ELF-1 (cell line): ENCODE measurements at regions not wholly inside any gene's neighbourhood (a gene's known extent, or its start where the extent isn't known, plus 50 kb on each side); places are given as distances from the start of the nearest gene placed in this dataset.
"Not testable (repeated sequence)": the region's sequence is repeated elsewhere in the genome, so short reads cannot be mapped to it uniquely, and the experiment has no call there.

ENCODE experiments used
- DNase-seq: peaks from one replicate; pipeline ENCODE4 v3.0.0-alpha.2; 2016; ENCODE audit warnings: low read depth, low spot score

DNA sequence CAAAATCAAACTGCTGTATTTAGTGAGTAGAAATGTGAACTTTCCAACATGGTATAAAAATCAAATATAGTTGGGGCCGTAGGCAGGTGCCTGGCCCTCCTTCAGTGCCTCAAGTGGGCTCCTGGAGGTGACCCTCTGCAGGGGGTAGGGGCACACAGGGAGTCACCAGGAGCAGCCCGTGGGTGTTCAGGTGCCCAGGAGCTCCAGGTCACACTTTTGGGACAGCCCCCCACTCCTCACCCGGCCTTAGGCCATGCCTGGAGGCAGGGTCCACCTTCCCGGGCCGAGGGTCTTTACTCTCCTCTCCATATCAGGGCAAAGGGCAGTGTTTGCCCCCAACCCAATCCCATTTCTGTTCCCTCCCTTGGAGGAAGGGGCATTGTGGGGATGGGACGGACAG, 108.0 kb upstream of the MTAP start:
- DNase-seq, result no peak

DNA sequence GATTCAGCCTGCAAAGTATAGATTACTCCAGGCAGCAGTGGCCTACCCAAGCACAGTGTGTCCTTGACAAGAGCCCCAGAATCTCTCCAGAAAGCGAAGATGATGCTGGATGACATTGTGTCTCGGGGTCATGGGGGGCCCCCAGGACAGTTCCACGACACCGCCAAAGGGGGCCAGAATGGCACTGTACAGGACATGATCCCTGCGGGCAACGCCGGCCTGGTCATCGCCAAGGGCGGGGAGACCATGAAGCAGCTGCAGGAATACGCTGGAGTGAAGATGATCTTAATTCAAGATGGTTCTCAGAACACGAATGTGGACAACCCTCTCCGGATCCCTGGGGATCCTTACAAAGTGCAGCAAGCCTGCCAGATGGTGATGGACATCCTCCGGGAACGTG, 107.0 kb upstream of the MTAP start:
- DNase-seq, result no peak

DNA sequence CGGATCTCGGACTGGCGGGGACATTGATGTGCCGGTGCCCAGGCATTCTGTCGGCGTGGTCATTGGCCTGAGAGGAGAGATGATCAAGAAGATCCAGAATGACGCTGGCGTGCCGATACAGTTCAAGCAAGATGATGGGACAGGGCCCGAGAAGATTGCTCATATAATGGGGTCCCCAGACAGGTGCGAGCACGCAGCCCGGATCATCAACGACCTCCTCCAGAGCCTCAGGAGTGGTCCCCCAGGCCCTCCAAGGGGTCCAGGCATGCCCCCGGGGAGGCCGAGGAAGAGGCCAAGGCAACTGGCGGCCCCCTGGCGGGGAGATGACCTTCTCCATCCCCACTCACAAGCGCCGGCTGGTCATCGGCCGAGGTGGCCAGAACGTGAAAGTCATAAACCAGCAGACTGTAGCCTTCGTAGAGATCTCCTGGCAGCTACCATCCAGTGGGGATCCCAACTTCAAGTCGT, 106.5 kb upstream of the MTAP start:
- no peak for DNase-seq

DNA sequence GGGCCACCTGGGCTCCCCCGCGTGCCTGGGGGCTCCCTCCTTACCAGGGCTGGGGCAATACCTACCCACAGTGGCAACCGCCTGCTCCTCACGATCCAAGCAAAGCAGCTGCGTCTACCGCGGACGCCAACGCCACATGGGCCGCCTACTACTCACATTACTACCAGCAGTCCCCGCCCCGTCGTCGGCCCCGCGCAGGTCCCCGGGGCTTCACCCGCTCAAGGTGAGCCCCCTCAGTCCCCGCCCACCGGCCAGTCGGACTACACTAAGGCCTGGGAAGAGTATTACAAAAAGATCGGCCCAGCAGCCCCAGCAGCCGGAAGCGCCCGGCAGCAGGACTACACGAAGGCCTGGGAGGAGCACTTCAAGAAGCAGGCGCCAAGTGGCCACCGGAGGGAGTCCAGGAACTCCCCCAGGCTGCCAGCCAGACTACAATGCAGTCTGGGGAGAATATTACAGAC, 106.0 kb upstream of the MTAP start:
- peak; percentile 89 for DNase-seq

DNA sequence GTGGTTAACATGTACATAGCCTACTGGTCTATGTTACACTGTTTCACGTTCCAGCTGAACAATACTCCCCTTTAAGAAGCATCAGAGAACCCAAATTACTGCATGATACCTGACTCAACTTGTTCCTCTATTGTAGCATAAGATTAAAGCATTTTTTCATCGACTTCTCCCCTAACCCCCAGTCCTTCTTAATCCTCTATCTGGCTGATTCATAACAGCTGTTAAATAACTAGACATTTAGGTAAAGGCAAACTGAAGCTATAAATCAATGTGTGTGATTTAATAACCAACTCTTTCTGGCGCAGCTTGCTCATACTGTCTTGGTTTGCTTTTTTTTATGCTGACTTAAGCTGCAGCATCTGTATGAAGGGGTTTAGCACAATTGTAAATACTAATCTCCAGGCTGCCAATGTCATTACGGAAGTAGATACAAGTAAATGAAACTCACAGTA, 94.2 kb upstream of the MTAP start:
- DNase-seq, result no peak

DNA sequence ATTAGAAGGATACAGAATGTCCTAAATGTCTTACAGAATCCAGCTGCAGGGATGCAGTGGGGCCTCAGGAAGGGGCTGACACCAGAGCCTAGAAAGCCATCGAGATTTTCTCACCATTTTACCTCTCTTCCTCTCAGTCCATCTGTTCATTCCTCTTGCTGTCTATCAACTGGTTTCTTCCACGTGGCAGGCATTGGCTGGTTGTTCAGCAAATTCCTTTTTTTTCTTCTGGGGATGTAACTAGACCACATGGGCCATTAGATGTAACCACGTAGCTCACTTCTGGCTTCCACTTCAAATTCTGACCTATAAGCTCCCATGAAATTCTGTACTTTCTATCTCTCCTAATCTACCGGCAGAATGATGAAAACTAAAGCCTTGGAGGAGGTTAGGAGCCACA, 93.6 kb upstream of the MTAP start:
- no peak for DNase-seq

DNA sequence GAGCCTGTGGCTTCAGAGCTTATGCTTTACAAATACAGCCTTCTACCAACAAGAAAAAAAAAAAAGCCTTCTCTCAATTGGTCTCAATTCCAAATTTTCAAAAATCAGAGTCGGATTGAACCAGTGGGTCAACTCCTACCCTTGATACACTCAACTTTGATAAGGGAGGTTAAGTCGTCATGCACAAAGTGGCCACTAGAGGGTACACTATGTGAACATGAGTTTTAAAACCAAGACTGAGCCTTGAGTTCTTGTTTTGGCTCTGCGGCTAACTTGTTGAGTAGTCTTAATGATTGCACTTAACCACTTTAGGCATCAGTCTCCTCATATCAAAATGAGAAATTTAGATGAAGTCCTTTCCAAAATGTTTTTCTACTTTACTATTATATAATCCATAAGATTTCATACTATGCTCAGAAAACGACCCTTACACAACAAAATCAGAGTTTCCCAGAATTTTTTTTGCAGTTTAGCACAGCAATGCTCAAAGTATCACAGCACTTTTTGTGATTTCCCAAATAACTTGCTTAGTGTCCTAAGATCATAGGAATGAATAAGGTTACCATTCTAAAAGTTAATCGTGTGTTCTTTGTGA, 92.9 kb upstream of the MTAP start:
- DNase-seq, result peak; percentile 30

DNA sequence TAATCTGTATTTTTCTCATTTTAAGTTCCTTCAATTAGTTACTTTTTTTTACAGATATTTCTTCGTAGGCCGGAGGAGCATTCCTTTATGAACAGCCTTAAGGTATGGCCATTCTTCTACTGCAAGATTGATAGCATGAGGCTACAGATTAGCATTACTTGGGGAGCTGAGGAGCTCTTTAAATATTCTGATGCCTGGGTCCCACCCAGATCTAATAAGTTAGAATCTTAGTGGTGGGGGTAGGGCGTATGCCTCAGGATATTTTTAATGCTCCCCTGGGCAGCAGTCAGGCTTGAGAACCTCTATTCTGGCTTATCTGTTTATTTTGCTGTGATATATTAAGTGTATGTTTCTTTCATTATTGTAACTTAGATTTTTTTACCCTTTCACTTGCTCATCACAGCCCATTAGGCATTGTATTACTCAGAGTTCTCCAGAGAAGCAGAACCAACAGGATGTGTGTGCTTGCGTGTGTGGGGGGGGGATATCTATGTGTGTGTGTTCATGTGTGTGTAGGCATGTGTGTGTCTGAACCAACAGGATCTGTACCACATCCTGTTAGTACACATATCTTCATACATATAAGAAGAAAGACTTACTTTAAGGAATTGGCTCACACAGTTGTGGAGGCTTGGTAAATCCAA, 91.8 kb upstream of the MTAP start:
- DNase-seq, result no peak

DNA sequence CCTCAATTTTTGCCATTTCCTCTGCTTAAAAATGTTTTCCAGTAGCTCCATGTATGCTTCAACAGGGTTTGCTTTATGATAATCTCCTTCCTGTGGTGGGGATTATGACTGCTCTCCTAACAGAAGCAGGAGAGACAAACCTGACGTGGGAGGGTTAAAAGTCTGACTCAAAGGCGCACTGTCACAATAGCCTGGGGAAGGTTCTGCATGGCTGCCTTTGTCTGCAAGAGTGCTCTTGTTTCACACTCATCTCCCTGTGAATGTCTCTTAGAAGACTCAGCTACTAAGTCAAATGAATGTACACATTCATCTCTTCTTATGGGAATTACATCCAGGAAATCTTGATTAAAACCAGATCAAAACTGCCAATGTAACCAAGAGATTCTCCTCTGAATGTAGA, 90.9 kb upstream of the MTAP start:
- DNase-seq, result peak; percentile 59

DNA sequence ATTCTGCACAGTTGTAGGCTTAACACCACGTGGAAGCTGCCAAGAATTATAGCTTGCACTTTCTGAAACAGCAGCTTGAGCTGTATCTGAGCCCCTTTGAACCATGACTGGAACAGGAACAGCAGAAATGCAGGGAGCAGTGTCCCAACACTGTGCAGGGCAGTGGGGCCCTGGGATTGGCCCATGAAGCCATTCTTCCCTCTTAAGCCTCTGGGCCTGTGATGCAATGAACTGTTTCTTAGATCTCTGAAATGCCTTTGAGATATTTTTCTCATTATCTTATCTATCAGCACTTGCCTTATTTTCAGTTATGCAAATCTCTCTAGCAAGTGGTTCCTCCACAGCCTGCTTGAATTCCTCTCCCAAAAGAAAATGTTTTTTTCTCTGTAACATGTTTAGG, 87.0 kb upstream of the MTAP start:
- no peak for DNase-seq

DNA sequence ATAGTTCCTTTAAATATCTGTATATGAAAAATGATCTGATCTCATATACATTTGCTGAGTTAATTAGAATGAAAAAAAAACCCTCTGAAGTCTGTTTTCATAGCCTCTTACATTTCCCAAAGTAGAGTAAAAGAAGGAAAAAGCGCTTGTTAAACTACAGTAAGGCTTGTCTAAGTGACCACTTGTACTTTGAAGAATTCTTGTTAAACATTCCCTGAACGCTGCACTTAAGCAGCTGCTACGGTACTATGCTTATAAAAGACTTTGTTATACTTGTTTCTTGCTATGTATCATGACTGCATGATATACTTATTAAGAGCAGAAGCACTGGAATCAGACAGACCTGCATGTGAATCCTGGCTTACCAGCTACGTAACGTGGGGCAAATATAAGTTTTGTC, 81.7 kb upstream of the MTAP start:
- DNase-seq, result no peak

DNA sequence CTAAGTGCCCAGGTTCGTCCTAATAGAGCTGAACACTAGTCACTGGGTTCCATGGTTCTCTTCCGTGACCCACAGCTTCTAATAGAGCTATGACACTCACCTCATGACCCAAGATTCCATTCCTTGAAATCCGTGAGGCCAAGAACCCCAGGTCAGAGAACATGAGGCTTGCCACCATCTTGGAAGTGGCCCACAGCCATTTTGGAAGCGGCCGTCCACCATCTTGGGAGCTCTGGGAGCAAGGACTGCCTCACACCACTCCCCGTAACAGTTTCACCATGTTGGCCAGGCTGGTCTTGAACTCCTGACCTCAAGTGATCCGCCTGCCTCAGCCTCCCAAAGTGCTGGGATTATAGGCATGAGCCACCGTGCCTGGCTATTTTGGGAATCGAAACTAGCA, 75.0 kb upstream of the MTAP start:
- not testable (repeated sequence) for DNase-seq

DNA sequence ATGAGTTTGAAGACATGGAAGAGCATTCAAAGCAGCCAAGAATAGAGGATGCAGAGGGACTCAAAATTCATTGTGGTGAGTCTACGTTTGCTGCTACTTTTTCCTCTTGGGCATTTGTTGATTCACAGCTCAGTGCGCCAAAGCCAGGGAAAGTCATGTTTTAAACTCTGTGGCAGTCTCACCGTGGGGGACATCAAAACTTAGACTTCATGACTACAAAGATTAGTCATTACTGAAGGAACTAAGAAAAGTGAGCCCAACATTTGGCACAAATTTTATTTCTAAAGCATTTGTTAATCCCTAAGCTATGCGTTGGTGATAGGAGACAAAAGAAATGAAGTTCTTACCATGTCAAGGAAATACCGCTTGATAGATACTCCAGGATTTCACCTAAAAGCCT, 73.7 kb upstream of the MTAP start:
- no peak for DNase-seq

DNA sequence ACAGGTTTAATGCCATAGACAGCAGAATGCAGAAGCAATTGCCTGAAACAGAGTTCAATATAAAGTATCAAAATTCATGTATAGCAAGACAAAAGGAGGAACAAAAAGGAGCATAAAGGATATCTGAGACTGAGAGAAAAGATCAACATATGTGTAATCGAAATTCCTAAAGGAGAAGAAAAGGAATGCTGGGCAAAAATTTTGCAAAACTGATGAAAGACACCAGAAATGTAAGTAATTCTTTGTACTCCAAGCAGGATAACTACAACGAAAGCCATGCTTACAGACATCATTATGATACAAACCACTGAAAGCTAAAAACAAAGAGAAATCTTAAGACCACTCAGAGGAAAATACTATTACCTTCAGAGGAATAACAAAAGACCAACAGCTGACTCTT, 72.8 kb upstream of the MTAP start:
- no peak for DNase-seq

DNA sequence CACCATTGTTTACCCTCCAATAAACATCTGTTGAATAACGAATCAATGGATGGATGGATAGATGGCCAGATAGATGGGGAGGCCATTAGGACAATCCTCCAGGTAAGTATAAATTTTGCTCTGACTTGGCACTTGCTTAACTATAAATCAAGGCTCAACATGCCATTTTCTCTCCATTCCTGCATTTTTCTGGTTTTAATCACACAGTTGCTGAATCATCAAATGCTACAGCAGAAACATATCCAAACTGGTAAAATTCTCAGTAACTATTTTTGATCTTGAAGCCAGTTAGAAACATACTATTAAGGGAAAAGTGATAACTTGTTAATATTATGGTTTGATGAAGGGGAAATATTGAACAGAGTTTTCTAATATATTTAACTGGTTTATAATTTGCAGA, 71.5 kb upstream of the MTAP start:
- DNase-seq, result no peak

DNA sequence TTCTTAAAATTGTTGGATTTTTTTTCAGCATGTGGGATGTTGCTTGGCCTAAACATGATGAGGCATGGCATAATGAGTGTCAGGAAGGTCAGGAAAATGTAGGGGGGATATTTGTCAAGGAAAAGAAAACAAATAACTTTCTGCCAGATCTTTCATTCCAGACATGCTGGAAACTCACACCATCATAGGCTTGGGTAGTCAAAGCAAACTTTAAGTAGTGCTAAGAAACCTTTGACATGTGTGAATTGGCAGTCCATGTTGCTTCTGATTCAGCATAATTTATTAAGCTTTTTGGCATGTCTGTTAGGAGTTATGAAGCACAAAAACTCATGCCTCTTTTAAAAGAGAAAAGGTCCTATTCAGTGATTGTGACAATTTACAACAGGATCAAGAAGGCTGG, 61.3 kb upstream of the MTAP start:
- DNase-seq, result no peak

DNA sequence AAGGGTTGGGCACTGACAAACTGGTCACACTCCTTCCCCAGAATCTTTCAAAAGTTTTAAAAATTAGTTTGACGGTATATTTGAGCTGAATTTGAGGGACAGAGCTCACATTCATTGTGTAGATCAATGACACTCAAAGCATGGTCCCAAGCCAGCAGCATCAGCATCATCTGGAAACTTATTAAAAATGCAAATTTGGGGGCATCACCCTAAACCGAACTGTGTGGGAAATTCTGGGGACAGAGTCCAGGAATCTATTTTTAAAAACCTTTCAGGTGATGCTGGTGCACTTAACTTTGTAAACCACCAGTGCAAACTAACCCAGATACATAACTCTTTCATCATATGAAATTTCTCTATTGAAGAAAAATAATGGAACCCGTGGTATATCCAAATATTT, 58.1 kb upstream of the MTAP start:
- no peak for DNase-seq

DNA sequence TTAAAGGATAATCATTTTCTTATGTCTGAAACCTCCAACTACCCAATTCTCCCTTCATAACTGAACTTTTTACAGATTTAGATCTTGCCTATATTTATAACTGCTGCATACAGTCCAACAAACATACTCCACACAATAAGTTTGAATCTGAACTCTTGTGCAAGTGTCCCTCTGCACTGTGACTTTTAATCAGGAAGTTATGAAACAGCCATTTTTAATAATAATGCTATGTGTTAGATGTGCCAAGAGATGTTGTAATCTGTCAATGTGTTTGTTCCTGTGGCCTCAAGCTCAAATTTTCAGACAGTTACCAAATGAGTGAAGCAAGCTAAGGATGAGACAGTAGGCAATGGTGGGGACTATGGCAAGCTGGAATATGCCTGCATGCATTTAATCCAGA, 57.6 kb upstream of the MTAP start:
- DNase-seq, result no peak

DNA sequence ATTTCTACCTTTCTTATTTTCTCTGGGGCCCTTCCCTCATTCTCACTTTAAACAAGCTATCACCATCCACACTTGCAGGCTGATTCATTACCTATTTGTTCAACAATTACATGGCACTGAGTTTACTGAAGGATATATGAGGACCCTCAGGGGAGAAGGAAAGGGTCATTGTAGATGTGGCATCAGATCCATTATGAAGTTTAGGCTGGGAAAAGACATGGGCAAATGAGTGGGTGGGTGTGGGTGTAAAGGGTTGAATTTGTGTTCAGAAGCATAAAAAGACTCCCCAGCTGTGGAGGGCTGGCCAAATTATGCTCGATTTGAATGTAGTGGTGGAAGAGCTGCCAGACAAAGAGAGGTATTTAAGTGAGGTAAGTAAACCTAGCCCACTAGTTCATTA, 55.9 kb upstream of the MTAP start:
- no peak for DNase-seq

DNA sequence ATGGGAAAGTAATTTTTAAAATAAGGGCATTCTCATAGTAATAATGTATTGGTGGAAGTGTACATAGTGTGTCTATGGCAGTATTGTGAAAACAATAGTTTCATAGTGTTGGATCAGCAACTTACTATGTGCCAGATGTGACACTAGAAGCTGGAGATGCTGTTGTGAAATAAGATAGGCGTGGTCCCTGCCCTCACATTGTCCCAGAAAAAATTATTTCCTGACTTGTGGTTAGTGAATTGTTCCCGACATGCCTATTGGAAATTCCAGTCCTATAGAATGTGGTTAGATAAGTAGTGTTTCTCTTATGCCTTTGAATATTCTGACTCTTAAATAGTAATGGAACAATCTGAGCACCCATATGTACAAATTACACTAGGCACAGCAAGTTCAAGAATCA, 55.3 kb upstream of the MTAP start:
- no peak for DNase-seq

DNA sequence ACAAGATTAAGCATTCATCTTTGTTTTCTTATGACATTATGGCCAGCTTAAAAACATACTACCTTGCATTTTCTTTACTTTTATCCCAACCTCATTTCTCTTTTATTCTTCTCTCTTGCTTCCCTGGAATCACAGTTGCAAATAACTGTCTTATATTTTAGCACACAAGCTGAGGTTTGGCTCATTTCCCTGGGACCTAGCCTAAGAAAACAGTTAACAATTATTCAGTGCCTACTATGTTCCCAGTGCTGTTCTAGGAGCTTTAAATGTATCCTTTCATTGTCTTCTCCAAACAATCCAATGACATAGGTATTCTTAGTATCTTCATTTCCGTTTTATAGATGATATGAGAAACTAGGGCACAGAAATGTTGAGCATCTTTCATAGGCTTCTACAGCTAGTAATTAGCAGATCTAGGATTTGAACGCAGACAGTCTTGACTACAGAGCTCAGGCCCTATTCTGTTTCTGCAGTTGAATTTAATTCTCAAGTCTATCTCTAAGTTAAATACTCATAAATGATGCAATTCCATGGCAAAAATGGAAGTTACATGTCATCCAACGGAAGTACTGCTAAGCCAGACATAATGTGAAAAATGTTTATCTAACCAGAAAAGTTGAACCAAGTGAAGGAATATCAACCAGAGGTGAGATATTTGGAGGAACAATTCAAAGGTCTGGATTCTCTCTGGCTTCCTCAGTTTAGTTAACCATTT, 52.3 kb upstream of the MTAP start:
- DNase-seq, result no peak

DNA sequence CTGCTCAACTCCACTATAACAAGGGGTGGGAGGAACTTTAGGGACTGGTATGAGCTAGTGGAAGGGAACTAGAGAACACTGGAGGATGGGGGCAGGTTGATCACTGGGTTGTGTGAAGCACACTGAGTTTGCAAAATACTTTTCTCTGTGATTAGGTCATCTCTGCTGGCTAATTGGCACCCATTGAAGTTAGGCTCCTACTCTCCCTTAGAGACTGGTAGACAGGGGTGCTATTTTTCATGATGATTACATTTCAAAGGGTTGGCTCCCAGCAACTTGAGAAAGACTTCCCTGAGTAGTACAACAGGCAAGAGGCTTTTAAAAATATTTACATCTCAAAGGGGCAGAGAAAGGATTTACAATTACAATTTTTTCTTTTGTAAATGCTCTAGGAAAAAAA, 50.4 kb upstream of the MTAP start:
- DNase-seq, result peak; percentile 61
